DMS153 treated with DMSO at 0.1 percent for 48 hours (cell line): ENCODE measurements at regions not wholly inside any gene's neighbourhood (a gene's known extent, or its start where the extent isn't known, plus 50 kb on each side); places are given as distances from the start of the nearest gene placed in this dataset.

Experiments used
- DNase-seq: peaks from one replicate; lab custom pipeline; 2025; ENCODE audit not compliant: unreplicated experiment; lab: John Stamatoyannopoulos, UW

DNA sequence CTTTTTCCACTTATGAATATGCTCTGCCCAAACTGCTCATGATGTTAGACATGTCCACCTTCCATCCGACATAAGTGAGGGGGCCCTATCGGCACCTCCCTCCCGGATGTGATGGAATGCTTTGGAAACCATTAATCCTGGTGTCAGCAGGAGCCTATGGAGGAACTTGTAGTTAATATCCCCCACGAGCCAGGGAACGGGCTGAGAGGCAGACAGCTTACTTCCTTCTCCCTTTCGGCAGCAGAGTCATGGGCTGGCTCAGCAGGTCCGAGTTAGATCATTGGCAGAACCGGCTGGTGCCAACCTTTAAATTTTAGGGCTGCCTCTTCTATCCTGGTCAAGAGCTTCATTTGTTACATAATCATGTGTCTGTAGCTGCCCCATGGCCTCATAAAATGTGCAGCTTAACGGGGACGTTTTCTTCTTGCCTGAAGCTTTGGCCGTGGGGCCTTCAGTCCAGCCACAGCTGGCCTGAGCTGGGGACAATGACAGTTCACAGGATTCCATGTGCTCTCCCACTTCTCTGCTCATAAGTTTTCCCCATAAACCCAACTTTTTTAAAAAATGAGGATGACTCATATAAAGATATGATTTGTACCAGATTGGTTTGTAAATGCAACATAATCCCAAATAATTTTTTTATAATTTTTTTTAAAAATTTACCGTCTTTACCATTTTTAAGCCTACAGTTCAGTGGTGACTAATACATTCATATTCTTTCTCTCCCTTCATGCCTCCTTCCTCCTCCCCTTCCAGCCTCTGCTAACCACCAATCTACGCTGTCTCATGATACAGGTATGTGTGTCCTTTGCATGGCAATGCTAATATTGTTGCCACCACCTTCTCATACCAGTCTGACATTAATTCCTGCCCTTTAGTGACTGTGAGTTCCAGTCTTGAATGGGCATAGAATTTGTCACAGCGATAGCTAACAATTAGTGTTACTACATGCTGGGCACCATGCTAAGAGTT, 62.2 kb upstream of the RGMA start:
- no peak for DNase-seq

DNA sequence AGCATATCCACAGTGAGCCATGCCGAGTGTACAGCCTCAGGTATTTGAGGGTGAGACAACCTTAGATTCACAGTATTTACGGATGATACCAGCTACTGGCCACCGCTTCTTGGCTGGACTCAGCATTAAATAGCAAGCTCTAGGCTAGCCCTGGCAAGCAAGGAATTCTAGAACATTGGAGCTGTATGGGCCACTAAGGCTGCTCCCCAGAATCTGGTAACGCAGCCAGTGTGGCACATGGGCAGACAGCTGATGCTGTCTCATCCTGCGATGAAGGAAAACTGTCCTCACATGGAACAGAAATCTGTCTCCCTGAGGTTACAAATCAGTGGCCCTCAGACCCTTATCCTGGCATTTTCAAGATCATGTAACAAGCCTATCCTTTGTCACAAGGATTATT, 57.6 kb upstream of the RGMA start:
- no peak for DNase-seq

DNA sequence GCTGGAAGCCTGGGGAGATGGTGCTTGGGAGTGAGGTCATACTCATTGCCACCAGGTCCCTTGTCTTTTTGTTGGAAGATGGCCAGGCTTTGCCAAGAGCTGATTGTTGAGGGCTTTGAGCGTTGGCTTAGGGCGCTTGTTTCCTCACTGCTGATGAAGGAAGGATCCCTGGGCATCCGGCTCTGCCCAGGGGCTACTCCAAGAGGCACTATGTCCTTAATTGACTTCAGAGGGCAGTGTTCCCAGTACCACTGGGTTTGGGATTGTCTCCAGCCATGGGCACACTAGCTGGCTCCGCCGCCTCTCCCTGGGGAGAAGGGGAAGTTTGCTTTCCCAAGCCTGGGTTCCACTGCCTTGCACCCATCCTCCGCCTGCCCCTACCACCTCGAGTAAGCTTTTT, 57.2 kb upstream of the RGMA start:
- DNase-seq: no peak

DNA sequence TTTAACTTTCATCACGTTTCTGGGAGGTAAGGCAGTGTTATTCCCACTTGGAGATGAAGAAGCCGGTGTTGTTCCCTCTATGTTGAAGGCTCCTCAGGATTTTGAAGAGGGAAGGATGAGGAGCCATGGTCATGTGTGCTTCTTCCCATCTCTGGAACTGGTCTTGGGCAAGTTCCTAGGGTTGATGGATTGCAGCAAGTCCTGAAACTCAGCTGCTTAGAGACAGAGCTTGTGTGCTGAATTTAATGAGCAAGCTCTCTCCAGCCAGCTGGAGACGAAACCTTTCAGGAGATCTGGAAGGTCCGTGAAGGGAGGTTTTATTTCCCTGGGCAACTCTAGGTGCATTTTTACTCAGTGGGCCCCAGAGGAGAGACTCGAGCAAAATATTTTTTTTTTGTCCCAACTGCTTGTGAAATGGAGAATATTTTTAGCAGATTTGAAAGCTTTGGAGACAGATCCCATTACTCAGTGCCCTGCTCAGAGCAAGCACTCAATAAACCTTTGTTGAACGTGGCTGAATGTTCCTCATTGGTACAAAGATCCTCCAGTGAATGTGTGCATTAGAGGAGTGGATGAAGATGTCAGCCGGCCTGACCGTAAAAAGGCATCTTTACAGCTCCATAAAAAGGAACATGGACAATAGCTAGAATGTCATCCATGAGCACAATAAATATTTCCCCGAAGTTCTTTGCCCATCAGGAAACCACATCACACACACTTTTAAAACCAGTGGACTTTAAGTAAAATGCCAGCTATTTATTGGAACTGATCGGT, 55.6 kb upstream of the RGMA start:
- no peak for DNase-seq

- DNase-seq: no peak
Measured at GRCh38 chr15:93143186-93143585, 54.2 kb upstream of the RGMA start.

- no peak for DNase-seq
Measured at GRCh38 chr15:93141371-93141794, 52.4 kb upstream of the RGMA start.

DNA sequence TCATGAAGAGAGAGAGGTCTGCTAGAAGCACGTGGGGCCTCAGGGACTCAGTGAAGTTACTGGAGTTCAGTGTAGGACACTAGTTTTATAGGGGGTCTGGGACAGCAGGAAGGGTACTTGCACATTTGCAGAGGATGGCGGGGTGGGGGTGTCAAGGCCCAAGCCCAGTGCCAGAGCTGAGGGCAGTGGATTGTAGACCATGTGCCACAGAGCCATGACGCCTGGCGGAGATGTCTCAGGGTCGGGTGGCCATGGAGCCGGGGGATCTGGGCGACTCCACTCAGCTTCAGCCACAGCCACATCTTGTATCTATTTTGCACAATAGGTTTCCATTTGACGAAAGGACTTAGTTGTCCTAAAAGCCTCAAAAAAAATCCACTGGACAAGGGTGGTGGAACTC, 50.4 kb upstream of the RGMA start:
- no peak for DNase-seq

DNA sequence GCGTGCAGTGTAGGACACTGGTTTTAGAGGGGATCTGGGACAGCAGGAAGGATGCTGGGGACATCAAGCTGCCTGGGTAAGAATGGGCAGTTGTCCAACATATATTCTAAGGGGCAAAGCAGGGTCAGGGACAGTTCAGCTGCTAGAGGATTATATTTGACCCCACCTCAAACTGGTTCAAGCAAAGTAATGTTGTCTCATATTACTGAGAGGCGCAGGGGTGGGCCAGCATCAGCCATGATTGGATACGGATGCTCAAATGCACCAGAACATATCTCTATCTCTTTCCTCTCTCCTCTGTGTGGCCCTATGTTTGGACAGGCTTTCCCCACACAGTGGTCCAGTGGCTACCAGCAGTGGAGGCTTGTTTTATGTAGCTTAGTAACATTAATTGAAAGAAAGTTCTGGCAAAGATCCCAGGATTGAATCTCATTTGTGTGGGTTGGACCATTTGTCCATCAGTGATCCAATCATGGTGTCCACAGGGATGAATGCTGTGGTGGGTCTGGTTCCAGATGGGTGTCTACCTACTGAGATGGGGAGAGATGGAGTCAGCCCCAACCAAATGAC, 49.8 kb upstream of the RGMA start:
- DNase-seq: no peak
